ENCODE measurements at regions not wholly inside any gene's neighbourhood (a gene's known extent, or its start where the extent isn't known, plus 50 kb on each side); places are given as distances from the start of the nearest gene placed in this dataset.

- ATAC-seq (no peak), DNase-seq (no peak)
- 72 to 75% methylated on average over 2 of the region's 2 CpGs for WGBS, 2 donors
- Histone ChIP-seq H3K4me1 (no peaks in the 10 kb centered on the region), H3K4me3 (no peak overlapping the region), H3K36me3 (replicated peaks in 1 of 2; ENCODE audit: insufficient read depth in 1 of 2, low read depth in 2 of 2) (no peaks in the 10 kb centered on the region), H3K27ac (no peak overlapping the region), H3K27me3 (no peaks in the 10 kb centered on the region), H3K9me3 (no peaks in the 10 kb centered on the region)
- intact Hi-C loops (cut with DNase I) = no loop called here
- TF ChIP-seq POLR2A (IDR thresholded peaks at IDR 0.05) = no peak
- TF ChIP-seq CTCF (IDR thresholded peaks at IDR 0.05) = no peak
These were observed 550.1 kb downstream of the OMA1 start for GRCh38 chr1:57996400-57996799.

GRCh38 chr1:57991289-57991688 is 555.2 kb downstream of the OMA1 start:
- no peaks in the 10 kb centered on the region for H3K4me1 ChIP-seq
- ATAC-seq (no peak), DNase-seq (no peak)
- H3K36me3 ChIP-seq (replicated peaks in 1 of 2; ENCODE audit: insufficient read depth in 1 of 2, low read depth in 2 of 2) = no peaks in the 10 kb centered on the region
- TF ChIP-seq POLR2A (IDR thresholded peaks at IDR 0.05) (no peak), CTCF (IDR thresholded peaks at IDR 0.05) (no peak)
- 86 to 92% methylated on average over 7 of the region's 7 CpGs for WGBS, 2 donors
- no peaks in the 10 kb centered on the region for H3K27me3 ChIP-seq
- no peak overlapping the region for H3K4me3 ChIP-seq
- H3K9me3 ChIP-seq = no peaks in the 10 kb centered on the region
- intact Hi-C loops (cut with DNase I) = no loop called here
- no peak overlapping the region for H3K27ac ChIP-seq

- Histone ChIP-seq H3K27ac (no peak overlapping the region), H3K27me3 (no peaks in the 10 kb centered on the region), H3K36me3 (replicated peaks in 1 of 2; ENCODE audit: insufficient read depth in 1 of 2, low read depth in 2 of 2) (no peaks in the 10 kb centered on the region), H3K4me1 (no peaks in the 10 kb centered on the region), H3K4me3 (no peak overlapping the region), H3K9me3 (no peaks in the 10 kb centered on the region)
- TF ChIP-seq CTCF (IDR thresholded peaks at IDR 0.05) (no peak), POLR2A (IDR thresholded peaks at IDR 0.05) (no peak)
- DNase-seq (no peak), ATAC-seq (no peak)
- 67 to 86% methylated on average over 1 of the region's 1 CpG for WGBS, 2 donors
- intact Hi-C loops (cut with DNase I) = no loop called here
These were observed 556.6 kb downstream of the OMA1 start for GRCh38 chr1:57989877-57990276.

GRCh38 chr1:57987523-57987922 is 559.0 kb downstream of the OMA1 start:
- Histone ChIP-seq H3K4me3 (no peak overlapping the region), H3K36me3 (replicated peaks in 1 of 2; ENCODE audit: insufficient read depth in 1 of 2, low read depth in 2 of 2) (no peaks in the 10 kb centered on the region), H3K9me3 (no peaks in the 10 kb centered on the region), H3K27ac (no peak overlapping the region), H3K4me1 (no peaks in the 10 kb centered on the region), H3K27me3 (no peaks in the 10 kb centered on the region)
- intact Hi-C loops (cut with DNase I) = no loop called here
- ATAC-seq (no peak), DNase-seq (no peak)
- 51 to 60% methylated on average over 4 of the region's 4 CpGs for WGBS, 2 donors
- TF ChIP-seq CTCF (IDR thresholded peaks at IDR 0.05) = no peak
- TF ChIP-seq POLR2A (IDR thresholded peaks at IDR 0.05) = no peak

- TF ChIP-seq POLR2A (IDR thresholded peaks at IDR 0.05) (no peak), CTCF (IDR thresholded peaks at IDR 0.05) (no peak)
- no peaks in the 10 kb centered on the region for H3K27me3 ChIP-seq
- ATAC-seq = no peak
- 49 to 70% methylated on average over 5 of the region's 5 CpGs for WGBS, 2 donors
- no peak for DNase-seq
- intact Hi-C loops (cut with DNase I) = no loop called here
- H3K4me1 ChIP-seq = no peaks in the 10 kb centered on the region
- no peaks in the 10 kb centered on the region for H3K9me3 ChIP-seq
- H3K36me3 ChIP-seq (replicated peaks in 1 of 2; ENCODE audit: insufficient read depth in 1 of 2, low read depth in 2 of 2) = no peaks in the 10 kb centered on the region
- H3K27ac ChIP-seq = no peak overlapping the region
- H3K4me3 ChIP-seq = no peak overlapping the region
These were observed 560.1 kb downstream of the OMA1 start for GRCh38 chr1:57986432-57986831.

All from body of pancreas (tissue), 4 donors.